Cardiac septum (tissue), 1 donor: ENCODE measurements at regions not wholly inside any gene's neighbourhood (a gene's known extent, or its start where the extent isn't known, plus 50 kb on each side); places are given as distances from the start of the nearest gene placed in this dataset.

Experiments used
- DNase-seq: peaks from one replicate; pipeline ENCODE4 v3.0.0-alpha.2; 2020; ENCODE audit warnings: low spot score
- intact Hi-C: fragments of 100-400 bp; cut with DNase I; formaldehyde crosslinking; loops from one replicate; pipeline ENCODE4 v1.14.0; 2022
- donor health status: DM: no; HTN: no; CAD: no.

GRCh38 chr11:69545976-69546617, 64.6 kb downstream of the LINC01488 start:
- peak; percentile 63 for DNase-seq
- intact Hi-C loops, result no loop called here

- no peak for DNase-seq
- intact Hi-C loops, result no loop called here
Observed at GRCh38 chr11:69546735-69547370, 65.4 kb downstream of the LINC01488 start.

- intact Hi-C loops, result no loop called here
- no peak for DNase-seq
Observed at GRCh38 chr11:69550846-69551245, 69.4 kb downstream of the LINC01488 start.

- intact Hi-C loops, result no loop called here
- no peak for DNase-seq
Observed at GRCh38 chr11:69551963-69552362, 70.5 kb downstream of the LINC01488 start.

GRCh38 chr11:69552951-69553350, 71.5 kb downstream of the LINC01488 start:
- no peak for DNase-seq
- intact Hi-C loops, result no loop called here

DNA sequence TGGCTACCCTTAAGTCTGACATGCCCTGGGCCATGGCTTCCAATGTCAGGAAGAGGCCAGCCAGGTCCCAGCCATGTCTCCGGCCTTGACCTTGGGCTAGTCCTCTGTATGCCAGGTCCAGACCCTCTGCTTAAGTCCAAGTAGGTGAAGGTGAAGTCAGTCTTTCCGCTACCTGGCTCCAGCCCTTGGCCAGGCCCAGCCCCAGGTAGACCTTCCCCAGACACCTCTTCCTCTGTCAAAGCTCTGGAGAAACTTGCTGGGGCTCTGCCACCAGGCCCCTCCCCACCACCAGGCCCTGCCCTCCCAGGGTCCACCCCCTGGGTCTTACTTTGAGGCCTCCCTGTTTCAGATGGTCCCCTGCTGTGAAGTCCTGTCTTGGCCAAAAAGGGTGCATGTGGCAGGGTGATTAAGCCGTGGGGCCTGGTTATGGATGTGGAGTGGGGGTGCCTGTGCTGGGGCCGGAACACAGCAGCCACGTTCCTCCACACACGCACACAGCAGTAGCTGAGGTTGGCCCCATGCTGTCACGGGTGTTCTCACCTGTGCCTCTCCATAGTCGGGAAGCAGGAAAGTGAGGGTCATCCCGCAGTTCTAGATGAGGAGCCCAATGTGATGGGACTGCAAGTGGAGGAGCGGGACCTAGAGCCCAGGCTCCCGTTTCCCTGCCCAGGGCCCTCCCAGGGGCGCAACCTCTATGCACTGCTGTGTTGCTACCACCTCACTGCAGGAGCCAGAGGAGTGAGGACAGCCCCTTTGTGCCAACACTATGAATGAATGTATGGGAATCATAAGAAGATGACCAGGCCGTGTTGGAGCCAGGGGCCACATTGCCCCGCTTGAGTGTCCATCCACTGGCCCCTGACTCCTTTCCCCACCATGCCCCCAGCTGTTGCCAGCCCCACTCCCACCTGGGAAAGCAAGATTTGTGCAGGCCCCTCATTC, 72.2 kb downstream of the LINC01488 start:
- intact Hi-C loops, result no loop called here
- no peak for DNase-seq

GRCh38 chr11:69554849-69555248, 73.4 kb downstream of the LINC01488 start:
- DNase-seq, result no peak
- intact Hi-C loops, result no loop called here

DNA sequence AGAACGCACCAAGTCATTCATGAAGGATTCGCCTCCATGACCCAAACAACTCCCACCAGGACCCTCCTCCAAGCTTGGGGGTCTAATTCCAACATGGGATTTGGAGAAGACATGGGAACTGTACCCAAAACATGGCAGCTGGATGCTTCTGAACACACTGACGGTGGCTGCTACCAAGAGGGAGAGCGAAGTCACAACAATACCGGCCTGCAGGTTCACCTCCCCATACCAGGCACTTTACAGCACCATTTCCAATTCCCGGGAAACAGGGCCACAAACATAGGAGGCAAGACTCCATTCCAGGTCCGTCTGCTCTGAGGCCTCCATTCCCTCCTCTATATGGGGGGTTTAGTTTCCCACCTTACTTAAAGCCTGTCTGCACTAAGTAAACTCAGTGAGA, 75.8 kb downstream of the LINC01488 start:
- intact Hi-C loops, result no loop called here
- DNase-seq, result no peak

- DNase-seq, result no peak
- intact Hi-C loops, result no loop called here
Observed at GRCh38 chr11:69558519-69558941, 77.1 kb downstream of the LINC01488 start.

DNA sequence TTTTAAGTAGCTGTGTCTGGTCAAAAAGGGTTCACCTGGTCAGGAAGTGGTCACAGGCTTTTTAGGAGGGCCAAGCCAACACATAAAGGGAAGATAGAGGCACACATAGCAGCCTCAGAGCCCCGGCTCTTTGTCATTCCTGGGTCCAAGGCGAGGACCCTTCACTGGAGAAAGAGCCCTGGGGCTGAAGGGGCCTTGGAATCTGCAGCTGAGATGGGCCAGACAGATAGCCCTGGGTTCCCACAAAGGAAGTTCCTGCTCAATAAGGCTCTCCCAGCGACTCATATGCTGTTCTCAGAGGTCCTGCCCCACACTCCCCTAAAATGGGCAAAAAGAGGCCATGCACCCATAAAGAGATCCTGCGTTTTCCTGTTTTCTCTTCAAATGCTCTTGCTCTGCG, 77.7 kb downstream of the LINC01488 start:
- no peak for DNase-seq
- intact Hi-C loops, result no loop called here

DNA sequence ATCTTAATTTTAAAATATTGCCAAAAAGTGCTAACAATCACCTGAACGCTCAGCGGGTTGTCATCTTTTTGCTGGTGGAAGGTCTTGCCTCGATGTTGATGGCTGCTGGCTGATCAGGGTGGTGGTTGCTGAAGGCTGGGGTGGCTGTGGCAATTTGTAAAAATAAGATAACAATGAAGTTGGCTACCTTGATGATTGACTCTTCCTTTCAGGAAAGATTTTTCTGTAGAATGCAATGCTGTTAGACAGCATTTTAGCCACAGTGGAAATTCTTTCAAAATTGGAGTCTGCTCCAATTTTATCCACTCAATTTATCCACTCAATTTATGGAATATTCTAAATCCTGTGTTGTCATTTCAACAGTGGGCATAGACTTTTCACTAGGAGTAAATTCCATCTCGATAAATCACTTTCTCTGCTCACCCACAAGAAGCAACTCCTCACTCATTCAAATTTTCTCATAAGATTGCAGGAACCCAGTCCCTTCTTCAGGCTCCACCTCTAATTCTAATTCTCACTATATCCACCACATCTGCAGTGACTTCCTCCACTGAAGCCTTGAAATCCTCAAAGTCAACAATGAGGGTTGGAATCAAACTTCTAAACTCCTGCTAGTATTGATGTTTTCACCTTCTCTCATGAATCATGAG, 78.8 kb downstream of the LINC01488 start:
- no peak for DNase-seq
- intact Hi-C loops, result no loop called here

- intact Hi-C loops, result no loop called here
- no peak for DNase-seq
Observed at GRCh38 chr11:69562302-69562701, 78.7 kb upstream of the CCND1 start.

DNA sequence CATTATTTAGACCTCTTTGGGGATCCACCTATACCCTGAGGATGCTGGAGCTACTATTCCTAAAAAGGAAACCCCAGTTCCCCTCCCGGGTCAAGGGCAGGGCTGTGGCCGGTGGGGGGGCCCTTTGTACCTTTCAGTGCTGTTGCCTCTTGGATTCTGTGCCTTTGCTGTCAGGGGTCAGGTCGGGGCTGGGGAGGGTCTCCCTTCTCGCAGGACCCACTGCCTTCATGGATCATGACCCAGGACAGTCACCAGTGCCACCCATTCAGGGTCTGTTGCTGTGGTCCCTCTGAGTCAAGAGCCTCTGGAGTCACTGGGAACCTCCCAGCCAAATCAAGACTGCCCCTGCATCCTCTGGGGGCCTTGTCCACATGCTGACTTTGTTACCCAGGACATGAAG, 78.1 kb upstream of the CCND1 start:
- intact Hi-C loops, result no loop called here
- DNase-seq, result no peak

GRCh38 chr11:69563306-69563705, 77.7 kb upstream of the CCND1 start:
- no peak for DNase-seq
- intact Hi-C loops, result no loop called here

DNA sequence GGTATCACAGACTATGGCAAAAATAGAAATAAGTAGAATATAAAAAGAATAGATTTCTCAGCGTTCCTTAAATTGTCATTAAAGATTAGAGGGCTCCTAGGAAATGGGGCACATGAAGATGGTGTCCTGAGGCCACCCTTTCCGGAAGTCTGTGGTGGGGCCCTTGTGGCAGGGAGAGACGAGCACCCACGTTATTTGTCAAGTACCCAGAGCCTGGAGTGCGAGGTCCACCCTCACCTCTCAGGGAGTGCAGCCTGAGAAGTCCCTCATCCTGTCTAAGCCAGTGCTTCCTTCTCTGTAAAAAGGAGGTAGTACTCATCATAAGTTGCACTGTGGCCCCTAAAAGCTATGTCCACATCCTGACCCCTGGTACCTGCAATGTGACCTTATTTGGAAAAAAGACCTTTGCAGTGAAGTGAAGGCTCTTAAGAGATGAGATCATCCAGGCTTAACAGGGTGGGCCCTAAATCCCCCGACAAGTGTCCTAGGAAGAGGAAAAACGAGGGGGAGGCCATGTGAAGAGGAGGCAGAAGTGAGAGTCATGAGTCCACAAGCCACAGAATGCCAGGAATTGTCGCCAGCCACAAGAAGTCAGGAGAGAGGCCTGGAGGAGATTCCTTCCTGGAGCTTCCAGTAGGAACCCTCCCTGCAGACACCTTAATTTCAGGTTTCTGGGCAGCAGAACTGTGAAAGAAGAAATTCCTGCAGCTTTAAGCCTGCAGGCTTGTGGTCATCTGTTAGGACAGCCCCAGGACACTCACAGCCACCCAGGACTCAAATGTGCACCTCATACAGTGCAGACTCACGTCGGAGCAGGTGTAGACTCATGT, 76.8 kb upstream of the CCND1 start:
- intact Hi-C loops, result no loop called here
- DNase-seq, result no peak

DNA sequence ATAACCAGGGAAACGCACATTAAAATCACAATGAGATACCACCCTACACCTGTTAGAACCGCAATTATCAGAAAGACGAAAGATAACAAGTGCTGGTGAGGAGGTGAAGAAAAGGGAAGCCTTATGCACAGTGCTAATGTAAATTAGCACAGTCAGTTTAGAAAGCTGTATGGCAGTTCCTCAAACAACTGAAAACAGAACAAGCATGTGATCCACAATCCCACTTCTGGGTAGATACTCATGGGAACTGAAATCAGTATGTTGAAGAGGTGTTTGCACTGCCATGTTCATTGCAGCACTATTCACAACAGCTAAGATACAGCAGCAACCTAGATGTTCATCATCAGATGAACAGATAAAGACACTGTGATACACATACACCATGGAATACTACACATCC, 75.0 kb upstream of the CCND1 start:
- intact Hi-C loops, result no loop called here
- no peak for DNase-seq

- DNase-seq, result no peak
- intact Hi-C loops, result no loop called here
Observed at GRCh38 chr11:69567951-69568808, 72.8 kb upstream of the CCND1 start.

DNA sequence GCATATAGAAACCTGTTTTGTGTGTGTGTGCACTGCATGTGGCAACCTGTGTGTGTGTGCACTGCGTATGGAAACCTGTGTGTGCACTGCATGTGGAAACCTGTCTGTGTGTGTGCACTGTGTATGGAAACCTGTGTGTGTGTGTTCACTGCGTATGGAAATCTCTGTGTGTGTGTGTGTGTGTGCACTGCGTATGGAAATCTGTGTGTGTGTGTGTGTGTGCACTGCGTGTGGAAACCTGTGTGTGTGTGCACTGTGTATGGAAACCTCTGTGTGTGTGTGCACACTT, 72.2 kb upstream of the CCND1 start:
- DNase-seq, result no peak
- intact Hi-C loops, result no loop called here
